ENCODE measurements at regions not wholly inside any gene's neighbourhood (a gene's known extent, or its start where the extent isn't known, plus 50 kb on each side); places are given as distances from the start of the nearest gene placed in this dataset.

DNA sequence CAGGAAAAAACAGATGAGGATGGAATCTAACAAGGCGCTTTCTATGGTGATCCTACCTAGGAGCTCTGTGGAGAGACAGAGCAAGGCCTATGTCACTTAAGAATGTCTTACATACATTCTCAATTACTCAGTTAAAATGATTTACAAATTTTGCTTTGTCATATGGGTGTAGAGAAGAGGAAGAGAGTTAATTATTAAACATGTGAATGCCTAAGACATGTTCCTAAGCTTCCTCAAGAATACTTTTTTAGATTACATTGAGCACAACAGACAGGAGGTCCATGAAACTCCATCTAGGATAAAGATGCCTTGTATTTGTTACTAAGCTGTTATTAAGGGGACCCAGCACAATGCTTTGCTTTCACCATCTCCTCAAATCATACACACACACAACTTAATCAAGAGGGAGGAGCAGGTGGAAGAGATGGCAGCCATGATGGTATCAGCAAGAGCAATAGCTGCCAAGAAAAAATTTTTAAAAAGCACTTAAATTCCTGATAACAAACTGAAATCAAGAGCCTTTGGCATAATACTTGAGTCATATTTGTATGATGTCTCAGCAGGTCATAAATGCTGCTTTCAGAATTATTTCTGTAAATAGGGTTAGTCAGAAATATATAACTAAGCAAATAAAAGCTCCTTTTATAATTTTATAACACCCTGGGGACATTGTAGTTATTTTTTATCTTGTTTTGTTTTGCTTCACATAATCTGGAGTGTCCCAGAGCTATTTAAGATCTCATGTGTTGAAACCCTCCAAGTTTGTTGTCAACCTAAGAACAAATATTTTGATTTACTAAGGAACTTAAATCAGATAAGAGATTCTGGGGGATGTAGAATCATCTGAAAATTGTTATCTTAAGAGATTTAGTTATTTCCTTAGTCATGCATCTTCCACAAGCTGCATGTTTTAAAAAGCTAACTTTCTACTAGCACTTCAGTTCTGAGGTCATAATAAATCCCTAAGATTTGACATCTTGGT, 70.0 kb upstream of the CD2AP start (continued):
- TF ChIP-seq, protein P1, sequence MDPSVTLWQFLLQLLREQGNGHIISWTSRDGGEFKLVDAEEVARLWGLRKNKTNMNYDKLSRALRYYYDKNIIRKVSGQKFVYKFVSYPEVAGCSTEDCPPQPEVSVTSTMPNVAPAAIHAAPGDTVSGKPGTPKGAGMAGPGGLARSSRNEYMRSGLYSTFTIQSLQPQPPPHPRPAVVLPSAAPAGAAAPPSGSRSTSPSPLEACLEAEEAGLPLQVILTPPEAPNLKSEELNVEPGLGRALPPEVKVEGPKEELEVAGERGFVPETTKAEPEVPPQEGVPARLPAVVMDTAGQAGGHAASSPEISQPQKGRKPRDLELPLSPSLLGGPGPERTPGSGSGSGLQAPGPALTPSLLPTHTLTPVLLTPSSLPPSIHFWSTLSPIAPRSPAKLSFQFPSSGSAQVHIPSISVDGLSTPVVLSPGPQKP (IDR thresholded peaks at IDR 0.05; ENCODE audit: low read depth, low read length) = no peak
- TF ChIP-seq, protein P2, sequence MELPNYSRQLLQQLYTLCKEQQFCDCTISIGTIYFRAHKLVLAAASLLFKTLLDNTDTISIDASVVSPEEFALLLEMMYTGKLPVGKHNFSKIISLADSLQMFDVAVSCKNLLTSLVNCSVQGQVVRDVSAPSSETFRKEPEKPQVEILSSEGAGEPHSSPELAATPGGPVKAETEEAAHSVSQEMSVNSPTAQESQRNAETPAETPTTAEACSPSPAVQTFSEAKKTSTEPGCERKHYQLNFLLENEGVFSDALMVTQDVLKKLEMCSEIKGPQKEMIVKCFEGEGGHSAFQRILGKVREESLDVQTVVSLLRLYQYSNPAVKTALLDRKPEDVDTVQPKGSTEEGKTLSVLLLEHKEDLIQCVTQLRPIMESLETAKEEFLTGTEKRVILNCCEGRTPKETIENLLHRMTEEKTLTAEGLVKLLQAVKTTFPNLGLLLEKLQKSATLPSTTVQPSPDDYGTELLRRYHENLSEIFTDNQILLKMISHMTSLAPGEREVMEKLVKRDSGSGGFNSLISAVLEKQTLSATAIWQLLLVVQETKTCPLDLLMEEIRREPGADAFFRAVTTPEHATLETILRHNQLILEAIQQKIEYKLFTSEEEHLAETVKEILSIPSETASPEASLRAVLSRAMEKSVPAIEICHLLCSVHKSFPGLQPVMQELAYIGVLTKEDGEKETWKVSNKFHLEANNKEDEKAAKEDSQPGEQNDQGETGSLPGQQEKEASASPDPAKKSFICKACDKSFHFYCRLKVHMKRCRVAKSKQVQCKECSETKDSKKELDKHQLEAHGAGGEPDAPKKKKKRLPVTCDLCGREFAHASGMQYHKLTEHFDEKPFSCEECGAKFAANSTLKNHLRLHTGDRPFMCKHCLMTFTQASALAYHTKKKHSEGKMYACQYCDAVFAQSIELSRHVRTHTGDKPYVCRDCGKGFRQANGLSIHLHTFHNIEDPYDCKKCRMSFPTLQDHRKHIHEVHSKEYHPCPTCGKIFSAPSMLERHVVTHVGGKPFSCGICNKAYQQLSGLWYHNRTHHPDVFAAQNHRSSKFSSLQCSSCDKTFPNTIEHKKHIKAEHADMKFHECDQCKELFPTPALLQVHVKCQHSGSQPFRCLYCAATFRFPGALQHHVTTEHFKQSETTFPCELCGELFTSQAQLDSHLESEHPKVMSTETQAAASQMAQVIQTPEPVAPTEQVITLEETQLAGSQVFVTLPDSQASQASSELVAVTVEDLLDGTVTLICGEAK (IDR thresholded peaks at IDR 0.05; ENCODE audit: borderline replicate concordance) = no peak
